Panc1 (cell line): ENCODE measurements at regions not wholly inside any gene's neighbourhood (a gene's known extent, or its start where the extent isn't known, plus 50 kb on each side); places are given as distances from the start of the nearest gene placed in this dataset.

Source experiments
- CTCF ChIP-seq: fragments of 450-650 bp; IDR thresholded peaks from 2 replicates; pipeline ENCODE4 v1.5.1; 2017; ENCODE audit warnings: mild to moderate bottlenecking
- REST ChIP-seq, 2 experiments: IDR thresholded peaks; 2 replicates each; pipeline ENCODE4 v1.6.1; 2011 to 2012; ENCODE audit warnings: low read depth in 2 of 2, control low read depth in 1 of 2, low read length in 1 of 2, mild to moderate bottlenecking in 1 of 2, moderate library complexity in 1 of 2; ENCODE audit not compliant: insufficient read depth in 1 of 2

- TF ChIP-seq REST (IDR thresholded peaks at IDR 0.05; ENCODE audit: insufficient read depth in 1 of 2, low read depth in 2 of 2, low read length in 1 of 2) (no peak), CTCF (no peak)
Observed at GRCh38 chr17:72416905-72417304, 296.1 kb downstream of the SOX9 start.
